DOHH2 (cell line): ENCODE measurements at regions not wholly inside any gene's neighbourhood (a gene's known extent, or its start where the extent isn't known, plus 50 kb on each side); places are given as distances from the start of the nearest gene placed in this dataset.

Source experiments
- EZH2phosphoT487 ChIP-seq: fragments of 200-600 bp; sonication (generic); IDR thresholded peaks from 2 replicates; pipeline ENCODE4 v1.6.1; 2017; ENCODE audit warnings: borderline replicate concordance, mild to moderate bottlenecking, antibody characterized with exemption, low read length, moderate library complexity, mixed read lengths
- TF ChIP-seq, protein P1 (sequence below): fragments of 200-600 bp; sonication (generic); IDR thresholded peaks from one replicate; pipeline ENCODE4 v1.5.1; 2014; ENCODE audit warnings: antibody characterized with exemption, mild to moderate bottlenecking, low read depth, low read length; ENCODE audit not compliant: poor library complexity, severe bottlenecking

DNA sequence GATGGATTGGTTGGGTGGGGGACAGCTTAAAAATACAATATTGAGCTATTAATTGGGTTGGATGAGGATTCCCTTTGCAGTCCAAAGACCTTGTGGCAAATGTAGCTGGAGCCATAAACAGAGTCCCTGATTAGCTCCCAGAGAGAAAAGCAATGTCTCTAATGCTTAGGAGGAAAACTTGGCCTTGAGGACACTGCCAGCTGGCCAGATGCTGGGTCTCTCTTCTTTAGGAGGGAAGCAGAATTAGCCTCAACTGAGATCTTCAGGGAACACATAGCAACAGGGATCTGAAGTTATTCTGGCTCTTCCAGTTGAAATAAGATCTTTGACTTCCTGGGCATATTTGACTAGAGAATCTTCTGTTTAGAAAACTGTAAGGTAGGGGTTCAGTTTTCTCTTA lies 121.7 kb upstream of the WWC1 start:
- TF ChIP-seq, protein P1, sequence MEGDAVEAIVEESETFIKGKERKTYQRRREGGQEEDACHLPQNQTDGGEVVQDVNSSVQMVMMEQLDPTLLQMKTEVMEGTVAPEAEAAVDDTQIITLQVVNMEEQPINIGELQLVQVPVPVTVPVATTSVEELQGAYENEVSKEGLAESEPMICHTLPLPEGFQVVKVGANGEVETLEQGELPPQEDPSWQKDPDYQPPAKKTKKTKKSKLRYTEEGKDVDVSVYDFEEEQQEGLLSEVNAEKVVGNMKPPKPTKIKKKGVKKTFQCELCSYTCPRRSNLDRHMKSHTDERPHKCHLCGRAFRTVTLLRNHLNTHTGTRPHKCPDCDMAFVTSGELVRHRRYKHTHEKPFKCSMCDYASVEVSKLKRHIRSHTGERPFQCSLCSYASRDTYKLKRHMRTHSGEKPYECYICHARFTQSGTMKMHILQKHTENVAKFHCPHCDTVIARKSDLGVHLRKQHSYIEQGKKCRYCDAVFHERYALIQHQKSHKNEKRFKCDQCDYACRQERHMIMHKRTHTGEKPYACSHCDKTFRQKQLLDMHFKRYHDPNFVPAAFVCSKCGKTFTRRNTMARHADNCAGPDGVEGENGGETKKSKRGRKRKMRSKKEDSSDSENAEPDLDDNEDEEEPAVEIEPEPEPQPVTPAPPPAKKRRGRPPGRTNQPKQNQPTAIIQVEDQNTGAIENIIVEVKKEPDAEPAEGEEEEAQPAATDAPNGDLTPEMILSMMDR = no peak
- no peak for TF ChIP-seq EZH2phosphoT487
